ENCODE measurements at regions not wholly inside any gene's neighbourhood (a gene's known extent, or its start where the extent isn't known, plus 50 kb on each side); places are given as distances from the start of the nearest gene placed in this dataset.
"Not testable (repeated sequence)": the region's sequence is repeated elsewhere in the genome, so short reads cannot be mapped to it uniquely, and the experiment has no call there.

GRCh38 chr22:33139937-33140336 is 81.8 kb upstream of the SYN3 start:
- Histone ChIP-seq H3K4me1 (ENCODE audit: control insufficient read depth, extremely low read depth, insufficient read depth, low read length) (no peaks in the 10 kb centered on the region), H4K20me1 (replicated peaks; ENCODE audit: control insufficient read depth, extremely low read depth, insufficient read depth, low read length) (no peaks in the 10 kb centered on the region), H3K4me3 (replicated peaks in 1 of 3; ENCODE audit: insufficient read depth in 1 of 3, low read depth in 1 of 3, low read length in 3 of 3) (no peak overlapping the region), H3K36me3 (ENCODE audit: control insufficient read depth in 2 of 2, extremely low read depth in 1 of 2, insufficient read depth in 2 of 2, low read length in 2 of 2) (no peaks in the 10 kb centered on the region), H3K9me3 (replicated peaks; ENCODE audit: control insufficient read depth, insufficient read depth, low read length) (peaks cover 8% of the 10 kb centered on the region), H3K9me1 (replicated peaks; ENCODE audit: control insufficient read depth, extremely low read depth, insufficient read depth, low read length) (no peaks in the 10 kb centered on the region), H3K27me3 (ENCODE audit: control insufficient read depth in 2 of 2, insufficient read depth in 2 of 2, low read length in 2 of 2) (no peaks in the 10 kb centered on the region), H3K9ac (replicated peaks; ENCODE audit: extremely low read depth, insufficient read depth, low read length) (no peak overlapping the region), H3K79me2 (ENCODE audit: control insufficient read depth, insufficient read depth, low read length) (no peaks in the 10 kb centered on the region), H3K27ac (ENCODE audit: insufficient read depth, low read depth, low read length) (no peak overlapping the region), H2AFZ (ENCODE audit: low read depth, low read length) (no peak overlapping the region), H3K4me2 (ENCODE audit: insufficient read depth, low read length) (no peak overlapping the region)
- intact Hi-C loops (cut with micrococcal nuclease): no loop called here
- CTCF ChIA-PET: no interaction called here
- POLR2A ChIA-PET: no interaction called here
- no peak for DNase-seq (ENCODE audit: low read depth, low spot score)
- no peak for FAIRE-seq
- dilution Hi-C loops (cut with MboI; ENCODE audit: extremely low pct_ligation_motif_present, low sequenced_read_pairs): no loop called here
- TF ChIP-seq MYC (IDR thresholded peaks at IDR 0.05; ENCODE audit: low read depth, low read length): no peak
- no peak for TF ChIP-seq POLR2A (IDR thresholded peaks at IDR 0.05; ENCODE audit: low read depth, low read length)
- no peak for TF ChIP-seq JUN (IDR thresholded peaks at IDR 0.05; ENCODE audit: borderline replicate concordance, insufficient read depth, insufficient read length, low read depth)
- no peak for TF ChIP-seq EZH2 (IDR thresholded peaks at IDR 0.05; ENCODE audit: borderline replicate concordance, low read depth, low read length, severe bottlenecking)
- no TSS peak for BruUV-seq (replicated peaks)

- peaks cover 11% of the 10 kb centered on the region for H3K9me3 ChIP-seq (replicated peaks; ENCODE audit: control insufficient read depth, insufficient read depth, low read length)
- H4K20me1 ChIP-seq (replicated peaks; ENCODE audit: control insufficient read depth, extremely low read depth, insufficient read depth, low read length); BruUV-seq (replicated peaks); H3K36me3 ChIP-seq (ENCODE audit: control insufficient read depth in 2 of 2, extremely low read depth in 1 of 2, insufficient read depth in 2 of 2, low read length in 2 of 2); H3K27ac ChIP-seq (ENCODE audit: insufficient read depth, low read depth, low read length); intact Hi-C loops (cut with micrococcal nuclease); H3K4me2 ChIP-seq (ENCODE audit: insufficient read depth, low read length); H3K9ac ChIP-seq (replicated peaks; ENCODE audit: extremely low read depth, insufficient read depth, low read length); H2AFZ ChIP-seq (ENCODE audit: low read depth, low read length); H3K9me1 ChIP-seq (replicated peaks; ENCODE audit: control insufficient read depth, extremely low read depth, insufficient read depth, low read length); CTCF ChIA-PET; FAIRE-seq; DNase-seq (ENCODE audit: low read depth, low spot score); POLR2A ChIA-PET; H3K27me3 ChIP-seq (ENCODE audit: control insufficient read depth in 2 of 2, insufficient read depth in 2 of 2, low read length in 2 of 2); dilution Hi-C loops (cut with MboI; ENCODE audit: extremely low pct_ligation_motif_present, low sequenced_read_pairs); H3K79me2 ChIP-seq (ENCODE audit: control insufficient read depth, insufficient read depth, low read length); H3K4me1 ChIP-seq (ENCODE audit: control insufficient read depth, extremely low read depth, insufficient read depth, low read length); H3K4me3 ChIP-seq (replicated peaks in 1 of 3; ENCODE audit: insufficient read depth in 1 of 3, low read depth in 1 of 3, low read length in 3 of 3): not testable (repeated sequence)
Observed at GRCh38 chr22:33138333-33138732, 80.2 kb upstream of the SYN3 start.

Measured in endothelial cell of umbilical vein (primary cell).